WTC11 (cell line): ENCODE measurements at regions not wholly inside any gene's neighbourhood (a gene's known extent, or its start where the extent isn't known, plus 50 kb on each side); places are given as distances from the start of the nearest gene placed in this dataset.

Experiments
- ESRRA ChIP-seq: sonication (generic); formaldehyde crosslinking; IDR thresholded peaks from 2 replicates; pipeline ENCODE4 v1.8.1; 2022; ENCODE audit warnings: mild to moderate bottlenecking, missing genetic modification reagents, borderline replicate concordance
- FOXJ3 ChIP-seq: sonication (generic); formaldehyde crosslinking; IDR thresholded peaks from 2 replicates; pipeline ENCODE4 v1.9.0; 2021; ENCODE audit warnings: missing genetic modification reagents, mild to moderate bottlenecking, borderline replicate concordance
- IRF2 ChIP-seq: sonication (generic); formaldehyde crosslinking; IDR thresholded peaks from 2 replicates; pipeline ENCODE4 v1.8.0; 2022; ENCODE audit warnings: low read depth, missing genetic modification reagents, borderline replicate concordance
- SMAD4 ChIP-seq: sonication (generic); formaldehyde crosslinking; IDR thresholded peaks from 2 replicates; pipeline ENCODE4 v1.8.0; 2022; ENCODE audit warnings: mild to moderate bottlenecking, missing genetic modification reagents
- TF ChIP-seq, protein P1 (sequence below): fragments of 200-600 bp; IDR thresholded peaks from 2 replicates; pipeline ENCODE4 v1.8.0; 2022; ENCODE audit warnings: antibody characterized with exemption
- TF ChIP-seq, protein P2 (sequence below): sonication (generic); formaldehyde crosslinking; IDR thresholded peaks from 2 replicates; pipeline ENCODE4 v1.8.0; 2022; ENCODE audit warnings: mild to moderate bottlenecking, missing genetic modification reagents
- TF ChIP-seq, protein P3 (sequence below): sonication (generic); formaldehyde crosslinking; IDR thresholded peaks from 2 replicates; pipeline ENCODE4 v1.8.1; 2022; ENCODE audit warnings: low read depth, mild to moderate bottlenecking, moderate library complexity, missing genetic modification reagents, borderline replicate concordance

DNA sequence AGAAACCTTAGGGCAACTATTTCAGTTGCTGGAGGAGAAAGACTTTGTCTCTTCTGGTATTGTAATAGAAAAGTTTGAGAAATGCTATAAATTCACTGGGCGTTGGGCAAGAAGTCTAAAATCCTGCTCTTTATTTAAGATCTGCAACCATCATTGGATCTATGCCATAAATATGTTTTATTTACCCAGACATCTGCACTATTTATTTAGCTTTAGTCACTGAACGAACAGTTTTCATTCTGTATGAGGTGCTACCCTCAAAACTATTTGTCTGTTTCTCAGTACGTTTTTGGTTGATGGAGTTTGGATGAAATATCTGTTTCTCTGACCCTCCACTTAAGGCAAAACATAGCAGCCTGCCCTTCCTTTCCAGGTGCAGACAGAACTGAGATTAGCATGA, 171.5 kb downstream of the SNX19 start:
- TF ChIP-seq, protein P1, sequence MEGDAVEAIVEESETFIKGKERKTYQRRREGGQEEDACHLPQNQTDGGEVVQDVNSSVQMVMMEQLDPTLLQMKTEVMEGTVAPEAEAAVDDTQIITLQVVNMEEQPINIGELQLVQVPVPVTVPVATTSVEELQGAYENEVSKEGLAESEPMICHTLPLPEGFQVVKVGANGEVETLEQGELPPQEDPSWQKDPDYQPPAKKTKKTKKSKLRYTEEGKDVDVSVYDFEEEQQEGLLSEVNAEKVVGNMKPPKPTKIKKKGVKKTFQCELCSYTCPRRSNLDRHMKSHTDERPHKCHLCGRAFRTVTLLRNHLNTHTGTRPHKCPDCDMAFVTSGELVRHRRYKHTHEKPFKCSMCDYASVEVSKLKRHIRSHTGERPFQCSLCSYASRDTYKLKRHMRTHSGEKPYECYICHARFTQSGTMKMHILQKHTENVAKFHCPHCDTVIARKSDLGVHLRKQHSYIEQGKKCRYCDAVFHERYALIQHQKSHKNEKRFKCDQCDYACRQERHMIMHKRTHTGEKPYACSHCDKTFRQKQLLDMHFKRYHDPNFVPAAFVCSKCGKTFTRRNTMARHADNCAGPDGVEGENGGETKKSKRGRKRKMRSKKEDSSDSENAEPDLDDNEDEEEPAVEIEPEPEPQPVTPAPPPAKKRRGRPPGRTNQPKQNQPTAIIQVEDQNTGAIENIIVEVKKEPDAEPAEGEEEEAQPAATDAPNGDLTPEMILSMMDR: no peak
- TF ChIP-seq, protein P2, sequence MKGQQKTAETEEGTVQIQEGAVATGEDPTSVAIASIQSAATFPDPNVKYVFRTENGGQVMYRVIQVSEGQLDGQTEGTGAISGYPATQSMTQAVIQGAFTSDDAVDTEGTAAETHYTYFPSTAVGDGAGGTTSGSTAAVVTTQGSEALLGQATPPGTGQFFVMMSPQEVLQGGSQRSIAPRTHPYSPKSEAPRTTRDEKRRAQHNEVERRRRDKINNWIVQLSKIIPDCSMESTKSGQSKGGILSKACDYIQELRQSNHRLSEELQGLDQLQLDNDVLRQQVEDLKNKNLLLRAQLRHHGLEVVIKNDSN (CRISPR knock-in tag): no peak
- TF ChIP-seq IRF2 (CRISPR knock-in tag) (no peak), FOXJ3 (CRISPR knock-in tag) (no peak), ESRRA (CRISPR knock-in tag) (no peak), SMAD4 (CRISPR knock-in tag) (no peak)
- TF ChIP-seq, protein P3, sequence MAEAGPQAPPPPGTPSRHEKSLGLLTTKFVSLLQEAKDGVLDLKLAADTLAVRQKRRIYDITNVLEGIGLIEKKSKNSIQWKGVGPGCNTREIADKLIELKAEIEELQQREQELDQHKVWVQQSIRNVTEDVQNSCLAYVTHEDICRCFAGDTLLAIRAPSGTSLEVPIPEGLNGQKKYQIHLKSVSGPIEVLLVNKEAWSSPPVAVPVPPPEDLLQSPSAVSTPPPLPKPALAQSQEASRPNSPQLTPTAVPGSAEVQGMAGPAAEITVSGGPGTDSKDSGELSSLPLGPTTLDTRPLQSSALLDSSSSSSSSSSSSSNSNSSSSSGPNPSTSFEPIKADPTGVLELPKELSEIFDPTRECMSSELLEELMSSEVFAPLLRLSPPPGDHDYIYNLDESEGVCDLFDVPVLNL (CRISPR knock-in tag): no peak
